ENCODE measurements at regions not wholly inside any gene's neighbourhood (a gene's known extent, or its start where the extent isn't known, plus 50 kb on each side); places are given as distances from the start of the nearest gene placed in this dataset.

- no peak for TF ChIP-seq SIN3A (conservative IDR thresholded peaks at IDR 0.05 in 1 of 2, IDR thresholded peaks at IDR 0.05 in 1 of 2; ENCODE audit: low read depth in 1 of 2, low read length in 2 of 2)
- no peak for TF ChIP-seq CHD2 (IDR thresholded peaks at IDR 0.05; ENCODE audit: low read length)
- no peak for TF ChIP-seq SAP30 (IDR thresholded peaks at IDR 0.05; ENCODE audit: insufficient read depth, insufficient replicate concordance, low read length)
Observed at GRCh38 chr4:33067221-33067620, 2347.1 kb downstream of the PCDH7 start (continued).
